Osteoblast (primary cell): ENCODE measurements at regions not wholly inside any gene's neighbourhood (a gene's known extent, or its start where the extent isn't known, plus 50 kb on each side); places are given as distances from the start of the nearest gene placed in this dataset.
"Not testable (repeated sequence)": the region's sequence is repeated elsewhere in the genome, so short reads cannot be mapped to it uniquely, and the experiment has no call there.

Experiments
- DNase-seq: peaks from one replicate; pipeline ENCODE4 v3.0.0; 2011; ENCODE audit warnings: low spot score, mixed read lengths; ENCODE audit not compliant: insufficient read length; ENCODE audit errors: missing footprints
- H2AFZ ChIP-seq: 2 replicates; pipeline ENCODE4 v1.6.0; 2011; ENCODE audit warnings: mild to moderate bottlenecking, low read length
- H3K27ac ChIP-seq: 2 replicates; pipeline ENCODE4 v1.5.1; 2011; ENCODE audit warnings: mild to moderate bottlenecking, low read depth, low read length, moderate library complexity
- H3K27me3 ChIP-seq: 2 replicates; pipeline ENCODE4 v1.6.0; 2012; ENCODE audit warnings: mild to moderate bottlenecking, control low read depth, inconsistent platforms, low read length, moderate library complexity; ENCODE audit not compliant: insufficient read depth
- H3K36me3 ChIP-seq: 2 replicates; pipeline ENCODE4 v1.5.1; 2011; ENCODE audit warnings: mild to moderate bottlenecking, low read length, control low read depth, moderate library complexity; ENCODE audit not compliant: insufficient read depth
- H3K4me1 ChIP-seq: 2 replicates; pipeline ENCODE4 v1.5.1; 2011; ENCODE audit warnings: mild to moderate bottlenecking, low read length, control low read depth, moderate library complexity; ENCODE audit not compliant: insufficient read depth
- H3K4me2 ChIP-seq: 2 replicates; pipeline ENCODE4 v1.6.0; 2011; ENCODE audit warnings: mild to moderate bottlenecking, low read length; ENCODE audit not compliant: insufficient read depth
- H3K4me3 ChIP-seq: fragments of 200-600 bp; sonication (generic); 3 replicates; pipeline ENCODE4 v1.5.1; 2012; ENCODE audit warnings: mild to moderate bottlenecking, low read length, inconsistent platforms; ENCODE audit not compliant: insufficient read depth
- H3K79me2 ChIP-seq: 2 replicates; pipeline ENCODE4 v1.6.0; 2012; ENCODE audit warnings: mild to moderate bottlenecking, low read length, control low read depth, inconsistent platforms; ENCODE audit not compliant: insufficient read depth
- H3K9me3 ChIP-seq: 2 replicates; pipeline ENCODE4 v1.5.1; 2011; ENCODE audit warnings: low read depth, low read length, control low read depth
- H4K20me1 ChIP-seq: 2 replicates; pipeline ENCODE4 v1.6.0; 2012; ENCODE audit warnings: mild to moderate bottlenecking, low read length, control low read depth; ENCODE audit not compliant: insufficient read depth
- TF ChIP-seq, protein P1 (sequence below): IDR thresholded peaks from 2 replicates; pipeline ENCODE4 v1.5.1; 2011; ENCODE audit warnings: mild to moderate bottlenecking, low read depth, low read length, moderate library complexity; ENCODE audit errors: extremely low read depth

DNA sequence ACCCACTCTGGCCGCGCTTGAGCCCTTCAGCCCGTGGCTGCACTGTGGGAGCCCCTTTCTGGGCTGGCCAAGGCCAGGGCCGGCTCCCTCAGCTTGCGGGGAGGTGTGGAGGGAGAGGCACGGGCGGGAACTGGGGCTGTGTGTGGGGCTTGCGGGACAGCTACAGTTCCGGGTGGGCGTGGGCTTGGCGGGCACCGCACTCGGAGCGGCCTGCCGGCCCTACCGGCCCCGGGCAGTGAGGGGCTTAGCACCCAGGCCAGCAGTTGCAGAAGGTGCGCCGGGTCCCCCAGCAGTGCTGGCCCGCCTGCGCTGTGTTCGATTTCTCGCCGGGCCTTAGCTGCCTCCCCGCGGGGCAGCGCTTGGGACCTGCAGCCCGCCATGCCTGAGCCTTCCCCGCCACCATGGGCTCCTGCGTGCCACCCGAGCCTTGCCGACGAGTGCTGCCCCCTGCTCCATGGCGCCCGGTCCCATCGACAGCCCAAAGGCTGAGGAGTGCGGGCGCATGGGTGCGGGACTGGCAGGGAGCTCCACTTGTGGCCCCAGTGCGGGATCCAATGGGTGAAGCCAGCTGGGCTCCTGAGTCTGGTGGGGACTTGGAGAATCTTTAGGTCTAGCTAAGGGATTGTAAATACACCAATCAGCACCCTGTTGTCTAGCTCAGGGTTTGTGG is 173.7 kb upstream of the FIGN start:
- H2AFZ ChIP-seq: no peak overlapping the region
- no peaks in the 10 kb centered on the region for H3K36me3 ChIP-seq
- no peaks in the 10 kb centered on the region for H3K79me2 ChIP-seq
- TF ChIP-seq, protein P1, sequence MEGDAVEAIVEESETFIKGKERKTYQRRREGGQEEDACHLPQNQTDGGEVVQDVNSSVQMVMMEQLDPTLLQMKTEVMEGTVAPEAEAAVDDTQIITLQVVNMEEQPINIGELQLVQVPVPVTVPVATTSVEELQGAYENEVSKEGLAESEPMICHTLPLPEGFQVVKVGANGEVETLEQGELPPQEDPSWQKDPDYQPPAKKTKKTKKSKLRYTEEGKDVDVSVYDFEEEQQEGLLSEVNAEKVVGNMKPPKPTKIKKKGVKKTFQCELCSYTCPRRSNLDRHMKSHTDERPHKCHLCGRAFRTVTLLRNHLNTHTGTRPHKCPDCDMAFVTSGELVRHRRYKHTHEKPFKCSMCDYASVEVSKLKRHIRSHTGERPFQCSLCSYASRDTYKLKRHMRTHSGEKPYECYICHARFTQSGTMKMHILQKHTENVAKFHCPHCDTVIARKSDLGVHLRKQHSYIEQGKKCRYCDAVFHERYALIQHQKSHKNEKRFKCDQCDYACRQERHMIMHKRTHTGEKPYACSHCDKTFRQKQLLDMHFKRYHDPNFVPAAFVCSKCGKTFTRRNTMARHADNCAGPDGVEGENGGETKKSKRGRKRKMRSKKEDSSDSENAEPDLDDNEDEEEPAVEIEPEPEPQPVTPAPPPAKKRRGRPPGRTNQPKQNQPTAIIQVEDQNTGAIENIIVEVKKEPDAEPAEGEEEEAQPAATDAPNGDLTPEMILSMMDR: no peak
- no peak overlapping the region for H3K4me2 ChIP-seq
- H3K9me3 ChIP-seq: no peaks in the 10 kb centered on the region
- no peaks in the 10 kb centered on the region for H4K20me1 ChIP-seq
- H3K4me1 ChIP-seq: no peaks in the 10 kb centered on the region
- DNase-seq: no peak
- no peak overlapping the region for H3K4me3 ChIP-seq
- no peak overlapping the region for H3K27ac ChIP-seq
- no peaks in the 10 kb centered on the region for H3K27me3 ChIP-seq

DNA sequence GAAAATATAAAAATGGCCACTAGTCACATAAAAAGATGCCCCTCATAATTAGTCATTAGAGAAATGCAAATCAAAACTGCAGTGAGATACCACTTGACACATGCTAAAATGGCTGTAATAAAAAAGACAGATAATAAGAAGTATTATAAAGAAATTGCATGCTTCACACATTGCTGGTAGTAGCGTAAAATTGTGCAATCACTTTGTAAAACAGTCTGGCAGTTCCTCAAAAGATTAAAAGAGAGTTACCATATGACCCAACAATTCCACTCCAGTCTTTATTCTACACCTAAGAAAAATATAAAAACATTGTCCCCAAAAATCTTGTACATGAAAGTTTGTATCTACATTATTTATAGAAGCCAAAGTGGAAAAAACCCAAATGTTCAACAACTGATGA is 170.6 kb upstream of the FIGN start:
- Histone ChIP-seq H3K9me3 (no peaks in the 10 kb centered on the region), H3K4me1 (no peaks in the 10 kb centered on the region), H3K27ac (no peak overlapping the region), H3K27me3 (no peaks in the 10 kb centered on the region), H3K36me3 (no peaks in the 10 kb centered on the region), H3K79me2 (no peaks in the 10 kb centered on the region), H3K4me3 (no peak overlapping the region), H2AFZ (no peak overlapping the region), H3K4me2 (no peak overlapping the region), H4K20me1 (no peaks in the 10 kb centered on the region)
- no peak for DNase-seq
- TF ChIP-seq, protein P1: no peak

DNA sequence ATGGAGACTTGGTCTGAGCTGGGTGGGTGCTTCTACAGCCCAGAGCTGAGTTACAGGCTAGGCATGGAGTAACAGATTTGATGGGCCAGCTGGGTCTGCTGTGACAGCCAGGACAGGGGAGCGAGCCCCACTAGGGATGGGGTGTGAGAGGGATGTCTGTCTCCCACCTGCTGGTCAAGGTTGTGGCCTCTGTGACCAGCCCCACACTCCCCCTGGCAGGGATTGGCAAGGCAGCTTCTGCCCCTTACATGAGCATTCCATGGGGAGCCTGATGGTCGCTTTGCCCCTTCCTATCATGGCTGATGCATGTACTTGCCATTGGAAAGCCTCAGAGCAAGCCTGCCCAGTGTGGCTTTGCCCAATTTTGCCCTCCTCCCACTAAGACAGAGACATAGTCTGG is 162.0 kb upstream of the FIGN start:
- Histone ChIP-seq H3K4me2 (no peak overlapping the region), H3K27me3 (no peaks in the 10 kb centered on the region), H3K4me1 (no peaks in the 10 kb centered on the region), H3K27ac (no peak overlapping the region), H2AFZ (no peak overlapping the region), H3K4me3 (no peak overlapping the region), H3K79me2 (no peaks in the 10 kb centered on the region), H3K9me3 (no peaks in the 10 kb centered on the region), H3K36me3 (no peaks in the 10 kb centered on the region), H4K20me1 (no peaks in the 10 kb centered on the region)
- TF ChIP-seq, protein P1: no peak
- no peak for DNase-seq

DNA sequence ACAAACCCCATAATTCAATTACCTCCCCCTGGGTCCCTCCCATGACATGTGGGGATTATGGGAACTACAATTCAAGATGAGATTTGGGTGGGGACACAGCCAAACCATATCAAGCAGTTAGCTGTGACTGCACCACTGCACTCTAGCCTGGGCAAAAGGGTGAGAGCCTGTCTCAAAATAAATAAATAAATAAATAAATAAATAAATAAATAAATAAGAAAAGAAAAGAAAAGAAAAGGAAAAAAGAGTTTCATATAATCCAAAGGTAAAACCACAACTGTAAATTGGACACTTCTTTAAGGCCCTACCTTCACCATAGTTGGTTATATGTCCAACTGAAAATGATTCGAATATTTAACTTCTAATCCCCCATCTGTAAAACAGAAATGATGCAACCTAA is 157.6 kb upstream of the FIGN start:
- not testable (repeated sequence) for H2AFZ ChIP-seq, H3K36me3 ChIP-seq, H3K79me2 ChIP-seq, H3K9me3 ChIP-seq, DNase-seq, H3K4me2 ChIP-seq, H3K4me1 ChIP-seq, H4K20me1 ChIP-seq, H3K27ac ChIP-seq, H3K4me3 ChIP-seq, H3K27me3 ChIP-seq
